Smooth muscle cell (in vitro differentiated cells): ENCODE measurements at regions not wholly inside any gene's neighbourhood (a gene's known extent, or its start where the extent isn't known, plus 50 kb on each side); places are given as distances from the start of the nearest gene placed in this dataset.
A peak's percentile ranks its signal among the peaks of the same experiment; 100 is the strongest.
"Not testable (repeated sequence)": the region's sequence is repeated elsewhere in the genome, so short reads cannot be mapped to it uniquely, and the experiment has no call there.

ENCODE experiments used
- DNase-seq: peaks from one replicate; lab custom pipeline; 2025; ENCODE audit not compliant: unreplicated experiment; lab: John Stamatoyannopoulos, UW
- H2AFZ ChIP-seq: fragments of 200-600 bp; sonication (generic); 2 replicates; pipeline ENCODE4 v1.6.0; 2016; ENCODE audit warnings: antibody characterized with exemption, low read depth, mild to moderate bottlenecking
- H3F3A ChIP-seq: fragments of 200-600 bp; sonication (generic); 2 replicates; pipeline ENCODE4 v1.6.0; 2017; ENCODE audit warnings: antibody characterized with exemption, low read depth
- H3K27ac ChIP-seq: fragments of 200-600 bp; sonication (generic); 2 replicates; pipeline ENCODE4 v1.5.1; 2016; ENCODE audit warnings: low read depth, mild to moderate bottlenecking
- H3K27me3 ChIP-seq: fragments of 200-600 bp; sonication (generic); 2 replicates; pipeline ENCODE4 v1.6.1; 2016; ENCODE audit warnings: low read depth, mild to moderate bottlenecking
- H3K36me3 ChIP-seq: fragments of 200-600 bp; sonication (generic); 2 replicates; pipeline ENCODE4 v1.5.1; 2016; ENCODE audit warnings: low read depth
- H3K4me1 ChIP-seq: fragments of 200-600 bp; sonication (generic); 2 replicates; pipeline ENCODE4 v1.5.1; 2016; ENCODE audit warnings: low read depth
- H3K4me2 ChIP-seq: fragments of 200-600 bp; sonication (generic); 2 replicates; pipeline ENCODE4 v1.6.0; 2016; ENCODE audit warnings: mild to moderate bottlenecking
- H3K4me3 ChIP-seq: fragments of 200-600 bp; sonication (generic); 2 replicates; pipeline ENCODE4 v1.5.1; 2016; ENCODE audit warnings: mild to moderate bottlenecking
- H3K79me2 ChIP-seq: fragments of 200-600 bp; sonication (generic); 2 replicates; pipeline ENCODE4 v1.6.0; 2016; ENCODE audit warnings: low read depth, mild to moderate bottlenecking
- H3K9ac ChIP-seq: fragments of 200-600 bp; sonication (generic); 2 replicates; pipeline ENCODE4 v1.6.0; 2016; ENCODE audit warnings: low read depth
- H3K9me3 ChIP-seq: fragments of 200-600 bp; sonication (generic); replicated peaks from 2 replicates; pipeline ENCODE4 v1.5.1; 2016; ENCODE audit warnings: low read depth
- H4K20me1 ChIP-seq: fragments of 200-600 bp; sonication (generic); 2 replicates; pipeline ENCODE4 v1.6.0; 2016; ENCODE audit warnings: low read depth
- WGBS: methylation state at CpG from one replicate; pipeline ENCODE4 v1.1.7; 2016; ENCODE audit warnings: low lambda C conversion rate; 5-methylcytosine and 5-hydroxymethylcytosine counted together
- TF ChIP-seq, protein P1 (sequence below): fragments of 200-600 bp; sonication (generic); IDR thresholded peaks from 2 replicates; pipeline ENCODE4 v1.5.1; 2017; ENCODE audit warnings: borderline replicate concordance, mild to moderate bottlenecking, antibody characterized with exemption; ENCODE audit not compliant: insufficient read depth, poor library complexity, severe bottlenecking

GRCh38 chr14:83294941-83295340 is 1761.3 kb upstream of the SEL1L start:
- no peaks in the 10 kb centered on the region for H3K9me3 ChIP-seq
- H3K36me3 ChIP-seq, result no peaks in the 10 kb centered on the region
- H3K9ac ChIP-seq, result no peak overlapping the region
- H2AFZ ChIP-seq, result peak overlapping the region; percentile 60
- TF ChIP-seq, protein P1, sequence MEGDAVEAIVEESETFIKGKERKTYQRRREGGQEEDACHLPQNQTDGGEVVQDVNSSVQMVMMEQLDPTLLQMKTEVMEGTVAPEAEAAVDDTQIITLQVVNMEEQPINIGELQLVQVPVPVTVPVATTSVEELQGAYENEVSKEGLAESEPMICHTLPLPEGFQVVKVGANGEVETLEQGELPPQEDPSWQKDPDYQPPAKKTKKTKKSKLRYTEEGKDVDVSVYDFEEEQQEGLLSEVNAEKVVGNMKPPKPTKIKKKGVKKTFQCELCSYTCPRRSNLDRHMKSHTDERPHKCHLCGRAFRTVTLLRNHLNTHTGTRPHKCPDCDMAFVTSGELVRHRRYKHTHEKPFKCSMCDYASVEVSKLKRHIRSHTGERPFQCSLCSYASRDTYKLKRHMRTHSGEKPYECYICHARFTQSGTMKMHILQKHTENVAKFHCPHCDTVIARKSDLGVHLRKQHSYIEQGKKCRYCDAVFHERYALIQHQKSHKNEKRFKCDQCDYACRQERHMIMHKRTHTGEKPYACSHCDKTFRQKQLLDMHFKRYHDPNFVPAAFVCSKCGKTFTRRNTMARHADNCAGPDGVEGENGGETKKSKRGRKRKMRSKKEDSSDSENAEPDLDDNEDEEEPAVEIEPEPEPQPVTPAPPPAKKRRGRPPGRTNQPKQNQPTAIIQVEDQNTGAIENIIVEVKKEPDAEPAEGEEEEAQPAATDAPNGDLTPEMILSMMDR, result no peak
- H3K27me3 ChIP-seq, result no peaks in the 10 kb centered on the region
- H3K4me2 ChIP-seq, result peak overlapping the region; percentile 55
- DNase-seq, result no peak
- 0% methylated on average over 1 of the region's 1 CpG for WGBS
- peaks cover 7% of the 10 kb centered on the region for H3K4me1 ChIP-seq
- H3F3A ChIP-seq, result peaks cover 9% of the 10 kb centered on the region
- no peaks in the 10 kb centered on the region for H3K79me2 ChIP-seq
- H4K20me1 ChIP-seq, result no peaks in the 10 kb centered on the region
- no peak overlapping the region for H3K4me3 ChIP-seq
- no peak overlapping the region for H3K27ac ChIP-seq

GRCh38 chr14:83297361-83297760 is 1763.7 kb upstream of the SEL1L start:
- H3K36me3 ChIP-seq, result no peaks in the 10 kb centered on the region
- H2AFZ ChIP-seq, result no peak overlapping the region
- H3K9ac ChIP-seq, result no peak overlapping the region
- peaks cover 9% of the 10 kb centered on the region for H3F3A ChIP-seq
- TF ChIP-seq, protein P1, result no peak
- no peak for DNase-seq
- peaks cover 7% of the 10 kb centered on the region for H3K4me1 ChIP-seq
- no peak overlapping the region for H3K4me3 ChIP-seq
- H3K79me2 ChIP-seq, result no peaks in the 10 kb centered on the region
- no peaks in the 10 kb centered on the region for H4K20me1 ChIP-seq
- no peaks in the 10 kb centered on the region for H3K9me3 ChIP-seq
- no peak overlapping the region for H3K27ac ChIP-seq
- no peak overlapping the region for H3K4me2 ChIP-seq
- 96% methylated on average over 3 of the region's 3 CpGs for WGBS
- H3K27me3 ChIP-seq, result no peaks in the 10 kb centered on the region

DNA sequence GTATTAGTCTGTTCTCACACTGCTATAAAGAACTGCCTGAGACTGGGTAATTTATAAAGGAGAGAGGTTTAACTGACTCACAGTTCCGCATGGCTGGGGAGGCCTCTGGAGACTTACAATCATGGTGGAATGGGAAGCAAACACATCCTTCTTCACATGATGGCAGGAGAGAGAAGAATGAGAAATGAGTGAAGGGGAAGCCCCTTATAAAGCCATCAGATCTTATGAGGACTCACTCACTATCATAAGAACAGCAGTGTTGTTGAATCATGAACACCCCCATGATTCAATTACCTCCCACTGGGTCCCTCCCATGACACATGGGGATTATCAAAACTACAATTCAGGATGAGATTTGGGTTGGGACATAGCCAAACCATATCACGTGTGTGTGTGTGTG is 1764.4 kb upstream of the SEL1L start:
- H3K9me3 ChIP-seq, H3K27me3 ChIP-seq, H3K4me1 ChIP-seq, H3K4me2 ChIP-seq, H3K4me3 ChIP-seq, H3K27ac ChIP-seq, H4K20me1 ChIP-seq, H2AFZ ChIP-seq, H3K36me3 ChIP-seq, DNase-seq, H3K79me2 ChIP-seq, H3F3A ChIP-seq, H3K9ac ChIP-seq: not testable (repeated sequence)
- WGBS, result 95% methylated on average over 2 of the region's 2 CpGs

DNA sequence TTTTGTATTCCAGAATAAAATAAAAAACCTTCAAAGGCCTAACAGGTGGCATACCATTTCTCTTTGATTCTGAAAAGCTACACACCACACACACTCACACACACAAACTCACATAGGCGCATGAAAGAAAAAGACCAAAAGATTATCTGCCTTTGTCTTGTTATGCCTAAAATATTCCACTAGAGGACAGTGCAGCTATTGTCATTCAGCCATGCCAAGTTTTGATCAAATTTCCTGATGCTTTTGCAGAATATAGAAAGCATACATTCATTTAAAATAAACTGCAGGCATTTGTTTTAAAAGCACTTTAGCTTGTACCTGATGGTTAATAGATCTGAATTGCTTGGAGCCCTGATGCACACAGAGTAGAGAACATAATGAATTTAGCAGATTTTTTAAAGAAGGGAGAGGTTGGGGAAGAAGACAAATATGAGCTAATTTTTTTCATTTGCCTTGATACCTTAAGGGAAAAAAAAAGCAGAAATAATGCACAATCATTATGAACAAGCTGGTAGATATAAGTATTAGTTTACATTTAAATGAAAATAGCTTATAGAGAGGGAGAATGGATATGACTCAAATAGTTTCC is 1766.9 kb upstream of the SEL1L start:
- H3K9me3 ChIP-seq, result no peaks in the 10 kb centered on the region
- peak overlapping the region; percentile 3 for H3K4me2 ChIP-seq
- H3K27ac ChIP-seq, result peak overlapping the region; percentile 6
- H4K20me1 ChIP-seq, result no peaks in the 10 kb centered on the region
- no peaks in the 10 kb centered on the region for H3K36me3 ChIP-seq
- no peak for DNase-seq
- H3K27me3 ChIP-seq, result no peaks in the 10 kb centered on the region
- no peak overlapping the region for H3K9ac ChIP-seq
- H3K4me1 ChIP-seq, result no peaks in the 10 kb centered on the region
- peak overlapping the region; percentile 22 for H2AFZ ChIP-seq
- no peak overlapping the region for H3K4me3 ChIP-seq
- WGBS, result 30% methylated on average over 1 of the region's 1 CpG
- peaks cover 9% of the 10 kb centered on the region for H3F3A ChIP-seq
- no peaks in the 10 kb centered on the region for H3K79me2 ChIP-seq
- TF ChIP-seq, protein P1, result peak; percentile 85
